Thoracic aorta (tissue), 2 donors: ENCODE measurements at regions not wholly inside any gene's neighbourhood (a gene's known extent, or its start where the extent isn't known, plus 50 kb on each side); places are given as distances from the start of the nearest gene placed in this dataset.

ENCODE experiments used
- ATAC-seq: fragments of 150-250 bp; one replicate; pipeline ENCODE4 v1.8.0; 2017; ENCODE audit warnings: low read depth; ENCODE audit not compliant: insufficient number of reproducible peaks, low FRiP score
- DNase-seq: peaks from one replicate; pipeline ENCODE4 v3.0.0-alpha.2; 2020; ENCODE audit warnings: low spot score
- H3K27ac ChIP-seq, 2 donors: fragments of 200-600 bp; sonication (generic); 1 replicate in 1 of 2; 2 replicates in 1 of 2; pipeline ENCODE4 v1.5.1; 2016; ENCODE audit warnings: mild to moderate bottlenecking in 2 of 2, moderate library complexity in 2 of 2
- H3K27me3 ChIP-seq: fragments of 200-600 bp; sonication (generic); replicated peaks from 2 replicates; pipeline ENCODE4 v1.6.0; 2016; ENCODE audit warnings: mild to moderate bottlenecking; ENCODE audit not compliant: insufficient read depth
- H3K36me3 ChIP-seq: fragments of 200-600 bp; sonication (generic); one replicate; pipeline ENCODE4 v1.5.1; 2016
- H3K4me1 ChIP-seq, 2 donors: fragments of 200-600 bp; sonication (generic); 1 replicate in 1 of 2; 2 replicates in 1 of 2; pipeline versions ENCODE4 v1.5.1 to v1.6.0; 2016; ENCODE audit warnings: low read depth in 2 of 2, mild to moderate bottlenecking in 1 of 2; ENCODE audit not compliant: control insufficient read depth in 1 of 2
- H3K4me3 ChIP-seq: fragments of 200-600 bp; sonication (generic); 2 replicates; pipeline ENCODE4 v1.5.1; 2016; ENCODE audit warnings: mild to moderate bottlenecking
- H3K9me3 ChIP-seq: fragments of 200-600 bp; sonication (generic); 2 replicates; pipeline ENCODE4 v1.5.1; 2016
- TF ChIP-seq, protein P1 (sequence below): fragments of 200-600 bp; sonication (generic); IDR thresholded peaks from one replicate; pipeline ENCODE4 v1.5.1; 2019; ENCODE audit warnings: antibody characterized with exemption

- Histone ChIP-seq H3K27ac (no peak overlapping the region), H3K9me3 (no peaks in the 10 kb centered on the region), H3K27me3 (no peaks in the 10 kb centered on the region), H3K4me3 (no peak overlapping the region), H3K4me1 (no peaks in the 10 kb centered on the region), H3K36me3 (no peaks in the 10 kb centered on the region)
- DNase-seq = no peak
- ATAC-seq = no peak
- TF ChIP-seq, protein P1, sequence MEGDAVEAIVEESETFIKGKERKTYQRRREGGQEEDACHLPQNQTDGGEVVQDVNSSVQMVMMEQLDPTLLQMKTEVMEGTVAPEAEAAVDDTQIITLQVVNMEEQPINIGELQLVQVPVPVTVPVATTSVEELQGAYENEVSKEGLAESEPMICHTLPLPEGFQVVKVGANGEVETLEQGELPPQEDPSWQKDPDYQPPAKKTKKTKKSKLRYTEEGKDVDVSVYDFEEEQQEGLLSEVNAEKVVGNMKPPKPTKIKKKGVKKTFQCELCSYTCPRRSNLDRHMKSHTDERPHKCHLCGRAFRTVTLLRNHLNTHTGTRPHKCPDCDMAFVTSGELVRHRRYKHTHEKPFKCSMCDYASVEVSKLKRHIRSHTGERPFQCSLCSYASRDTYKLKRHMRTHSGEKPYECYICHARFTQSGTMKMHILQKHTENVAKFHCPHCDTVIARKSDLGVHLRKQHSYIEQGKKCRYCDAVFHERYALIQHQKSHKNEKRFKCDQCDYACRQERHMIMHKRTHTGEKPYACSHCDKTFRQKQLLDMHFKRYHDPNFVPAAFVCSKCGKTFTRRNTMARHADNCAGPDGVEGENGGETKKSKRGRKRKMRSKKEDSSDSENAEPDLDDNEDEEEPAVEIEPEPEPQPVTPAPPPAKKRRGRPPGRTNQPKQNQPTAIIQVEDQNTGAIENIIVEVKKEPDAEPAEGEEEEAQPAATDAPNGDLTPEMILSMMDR = no peak
These were observed 1084.9 kb downstream of the ADGRL3 start for GRCh38 chr4:62285026-62285425.

DNA sequence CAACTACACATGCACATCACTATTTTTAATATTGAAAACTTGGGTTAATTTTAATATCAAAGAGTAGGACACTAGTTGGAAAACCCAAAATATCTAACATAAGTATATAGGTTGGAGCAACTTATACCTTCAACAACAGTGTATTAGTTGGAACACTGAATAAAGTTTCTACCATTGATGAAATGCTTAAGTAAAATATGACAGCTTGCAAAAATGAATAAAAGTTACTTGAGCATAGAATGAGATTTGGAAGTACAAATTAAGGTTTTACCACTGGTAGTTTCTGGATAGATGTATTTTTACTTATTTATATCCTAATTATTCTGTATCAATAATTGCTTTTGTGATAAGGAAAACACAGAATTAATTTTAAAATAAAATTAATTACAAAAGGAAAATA, 1079.6 kb downstream of the ADGRL3 start:
- no peaks in the 10 kb centered on the region for H3K9me3 ChIP-seq
- DNase-seq = no peak
- no peak overlapping the region for H3K27ac ChIP-seq
- H3K36me3 ChIP-seq = no peaks in the 10 kb centered on the region
- H3K4me3 ChIP-seq = no peak overlapping the region
- no peaks in the 10 kb centered on the region for H3K4me1 ChIP-seq
- no peaks in the 10 kb centered on the region for H3K27me3 ChIP-seq
- no peak for ATAC-seq
- TF ChIP-seq, protein P1 = no peak

DNA sequence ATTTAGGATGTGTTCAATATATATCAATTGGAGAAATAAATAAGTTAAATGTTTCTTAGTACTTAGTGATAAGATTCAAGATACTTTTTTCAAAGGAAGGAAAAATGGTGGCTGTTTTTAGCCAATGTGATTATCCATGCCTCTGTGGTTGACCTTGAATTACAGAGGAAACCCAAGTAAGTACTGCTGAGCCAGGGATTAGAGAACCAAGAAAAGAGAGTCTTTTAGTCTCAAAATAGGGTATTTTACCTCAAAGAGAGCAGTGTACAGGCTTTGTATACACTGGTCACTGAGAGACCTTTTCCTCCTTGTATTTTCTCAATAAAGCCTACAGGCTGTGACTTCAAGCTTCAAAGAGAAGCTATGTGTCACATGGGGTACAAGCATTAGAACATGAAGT, 1075.3 kb downstream of the ADGRL3 start:
- DNase-seq (no peak), ATAC-seq (no peak)
- TF ChIP-seq, protein P1 = no peak
- H3K4me1 ChIP-seq = no peaks in the 10 kb centered on the region
- H3K9me3 ChIP-seq = no peaks in the 10 kb centered on the region
- H3K4me3 ChIP-seq = no peak overlapping the region
- H3K36me3 ChIP-seq = no peaks in the 10 kb centered on the region
- H3K27ac ChIP-seq = no peak overlapping the region
- no peaks in the 10 kb centered on the region for H3K27me3 ChIP-seq

- no peak for ATAC-seq
- no peak for DNase-seq
- Histone ChIP-seq H3K36me3 (no peaks in the 10 kb centered on the region), H3K9me3 (no peaks in the 10 kb centered on the region), H3K27me3 (no peaks in the 10 kb centered on the region), H3K4me3 (no peak overlapping the region), H3K27ac (no peak overlapping the region), H3K4me1 (no peaks in the 10 kb centered on the region)
- TF ChIP-seq, protein P1 = no peak
These were observed 1074.7 kb downstream of the ADGRL3 start for GRCh38 chr4:62274782-62275181.

DNA sequence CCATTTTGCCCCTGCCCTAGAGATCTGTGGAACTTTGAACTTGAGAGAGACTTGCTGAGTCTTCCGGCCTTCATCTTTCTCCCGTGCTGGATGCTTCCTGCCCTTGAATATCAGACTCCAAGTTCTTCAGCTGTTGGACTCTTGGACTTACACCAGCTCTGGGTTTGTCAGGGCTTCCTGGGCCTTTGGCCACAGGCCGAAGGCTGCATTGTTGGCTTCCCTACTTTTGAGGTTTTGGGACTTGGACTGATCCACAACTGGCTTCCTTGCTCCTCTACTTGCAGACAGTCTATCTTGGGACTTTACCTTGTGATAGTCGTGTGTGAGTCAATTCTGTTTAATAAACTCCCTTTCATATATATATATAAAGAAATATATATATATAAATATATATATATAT, 1071.0 kb downstream of the ADGRL3 start:
- Histone ChIP-seq H3K27me3 (no peaks in the 10 kb centered on the region), H3K9me3 (no peaks in the 10 kb centered on the region), H3K4me3 (no peak overlapping the region), H3K36me3 (no peaks in the 10 kb centered on the region), H3K4me1 (no peaks in the 10 kb centered on the region), H3K27ac (no peak overlapping the region)
- DNase-seq (no peak), ATAC-seq (no peak)
- TF ChIP-seq, protein P1 = no peak
